AG04450 (cell line): ENCODE measurements at regions not wholly inside any gene's neighbourhood (a gene's known extent, or its start where the extent isn't known, plus 50 kb on each side); places are given as distances from the start of the nearest gene placed in this dataset.

Source experiments
- CTCF ChIA-PET: fragments of 300-600, 350-600 bp; formaldehyde crosslinking; extraction: SDS; loops from one replicate; lab custom pipeline; 2022; ENCODE audit warnings: antibody characterized with exemption, inconsistent platforms; lab: Charles Lee
- POLR2A ChIA-PET: fragments of 350-600 bp; formaldehyde crosslinking; extraction: SDS; loops from one replicate; lab custom pipeline; 2021; ENCODE audit warnings: antibody characterized with exemption, inconsistent platforms; lab: Yijun Ruan, JAX
- DNase-seq: peaks from one replicate; pipeline ENCODE4 v3.0.0-alpha.2; 2011; ENCODE audit warnings: low read depth, low spot score
- H3K27ac ChIP-seq: one replicate; pipeline ENCODE4 v1.5.1; 2012; ENCODE audit warnings: low read depth, low read length, control low read depth
- H3K27me3 ChIP-seq: one replicate; pipeline ENCODE4 v1.6.0; 2012; ENCODE audit warnings: low read length; ENCODE audit not compliant: control insufficient read depth, insufficient read depth
- H3K4me3 ChIP-seq: 2 replicates; pipeline ENCODE4 v1.5.1; 2011; ENCODE audit warnings: mild to moderate bottlenecking, low read depth, low read length, control low read depth
- H3K9me3 ChIP-seq: 2 replicates; pipeline ENCODE4 v1.5.1; 2012; ENCODE audit warnings: low read length; ENCODE audit not compliant: control insufficient read depth, insufficient read depth
- CTCF ChIP-seq: IDR thresholded peaks from 2 replicates; pipeline ENCODE4 v1.5.1; 2011; ENCODE audit warnings: low read depth, low read length, control low read depth, inconsistent platforms

- TF ChIP-seq CTCF, result no peak
- ChIA-PET POLR2A (no interaction called here), CTCF (no interaction called here)
- H3K27ac ChIP-seq, result no peak overlapping the region
- no peak for DNase-seq
- no peak overlapping the region for H3K4me3 ChIP-seq
- H3K27me3 ChIP-seq, result no peaks in the 10 kb centered on the region
- H3K9me3 ChIP-seq, result no peaks in the 10 kb centered on the region
Measured at GRCh38 chr11:23138761-23139160, 278.5 kb upstream of the CCDC179 start.

- Histone ChIP-seq H3K27ac (no peak overlapping the region), H3K27me3 (no peaks in the 10 kb centered on the region), H3K9me3 (no peaks in the 10 kb centered on the region), H3K4me3 (no peak overlapping the region)
- ChIA-PET CTCF (interaction anchor here (2.1 kb wide), 1 partner anchor 29 kb away, joined by 4 read pairs; no protein-coding TSS in a partner anchor), POLR2A (no interaction called here)
- DNase-seq, result no peak
- no peak for TF ChIP-seq CTCF
Measured at GRCh38 chr11:23143022-23143421, 282.7 kb upstream of the CCDC179 start.

- Histone ChIP-seq H3K27ac (no peak overlapping the region), H3K4me3 (no peak overlapping the region), H3K27me3 (no peaks in the 10 kb centered on the region), H3K9me3 (no peaks in the 10 kb centered on the region)
- CTCF ChIA-PET, result no interaction called here
- no peak for DNase-seq
- no peak for TF ChIP-seq CTCF
- POLR2A ChIA-PET, result no interaction called here
Measured at GRCh38 chr11:23151819-23152218, 291.5 kb upstream of the CCDC179 start.

GRCh38 chr11:23155503-23155902 lies 295.2 kb upstream of the CCDC179 start:
- no peak for DNase-seq
- POLR2A ChIA-PET, result no interaction called here
- no peak for TF ChIP-seq CTCF
- Histone ChIP-seq H3K27ac (no peak overlapping the region), H3K9me3 (no peaks in the 10 kb centered on the region), H3K27me3 (no peaks in the 10 kb centered on the region), H3K4me3 (no peak overlapping the region)
- CTCF ChIA-PET, result no interaction called here

GRCh38 chr11:23164022-23164421 lies 303.7 kb upstream of the CCDC179 start:
- TF ChIP-seq CTCF, result no peak
- no peak for DNase-seq
- no peaks in the 10 kb centered on the region for H3K9me3 ChIP-seq
- H3K27ac ChIP-seq, result no peak overlapping the region
- H3K27me3 ChIP-seq, result no peaks in the 10 kb centered on the region
- CTCF ChIA-PET, result interaction anchor here (1.0 kb wide), 1 partner anchor 289 kb away, joined by 3 read pairs; no protein-coding TSS in a partner anchor
- no peak overlapping the region for H3K4me3 ChIP-seq
- POLR2A ChIA-PET, result no interaction called here
